ENCODE measurements at regions not wholly inside any gene's neighbourhood (a gene's known extent, or its start where the extent isn't known, plus 50 kb on each side); places are given as distances from the start of the nearest gene placed in this dataset.

GRCh38 chr9:121598167-121598964 is 53.1 kb upstream of the DAB2IP start:
- Histone ChIP-seq H3K9me2 (replicated peaks; ENCODE audit: insufficient read depth, low read length) (no peaks in the 10 kb centered on the region), H3K9ac (ENCODE audit: low read length) (no peak overlapping the region), H2AFZ (ENCODE audit: low read length) (no peak overlapping the region), H3K4me3 (ENCODE audit: low read length) (no peak overlapping the region), H3F3A (ENCODE audit: insufficient read depth, low read length) (no peaks in the 10 kb centered on the region), H3K27me3 (replicated peaks; ENCODE audit: insufficient read depth, low read length) (peaks cover 10% of the 10 kb centered on the region; the same call in 1 of the 2 replicates), H3K4me1 (ENCODE audit: low read length) (no peaks in the 10 kb centered on the region), H3K27ac (ENCODE audit: low read length) (no peak overlapping the region), H4K20me1 (ENCODE audit: insufficient read depth, low read length) (no peaks in the 10 kb centered on the region), H3K9me3 (replicated peaks; ENCODE audit: insufficient read depth, low read length) (no peaks in the 10 kb centered on the region), H3K4me2 (ENCODE audit: low read depth, low read length) (no peak overlapping the region), H3K36me3 (replicated peaks; ENCODE audit: insufficient read depth, low read length) (no peaks in the 10 kb centered on the region), H3K79me2 (ENCODE audit: low read length) (no peaks in the 10 kb centered on the region)
- DNase-seq = no peak
- TF ChIP-seq EZH2 (optimal IDR thresholded peaks at IDR 0.05; ENCODE audit: low read depth, low read length) = no peak
- no peak for TF ChIP-seq CTCF (IDR thresholded peaks at IDR 0.05; ENCODE audit: low read length)
- TF ChIP-seq EZH2phosphoT487 (IDR thresholded peaks at IDR 0.05; ENCODE audit: low read length) = no peak

- Histone ChIP-seq H3K27me3 (replicated peaks; ENCODE audit: insufficient read depth, low read length) (peaks cover 10% of the 10 kb centered on the region; the same call in 1 of the 2 replicates), H3K4me3 (ENCODE audit: low read length) (no peak overlapping the region), H4K20me1 (ENCODE audit: insufficient read depth, low read length) (no peaks in the 10 kb centered on the region), H3F3A (ENCODE audit: insufficient read depth, low read length) (no peaks in the 10 kb centered on the region), H3K4me1 (ENCODE audit: low read length) (0 out of 2 replicates have a peak, but pooled peaks cover 2% of the 10 kb centered on the region), H2AFZ (ENCODE audit: low read length) (no peak overlapping the region), H3K9me2 (replicated peaks; ENCODE audit: insufficient read depth, low read length) (no peaks in the 10 kb centered on the region), H3K79me2 (ENCODE audit: low read length) (no peaks in the 10 kb centered on the region), H3K36me3 (replicated peaks; ENCODE audit: insufficient read depth, low read length) (no peaks in the 10 kb centered on the region), H3K4me2 (ENCODE audit: low read depth, low read length) (no peak overlapping the region), H3K9me3 (replicated peaks; ENCODE audit: insufficient read depth, low read length) (no peaks in the 10 kb centered on the region), H3K27ac (ENCODE audit: low read length) (no peak overlapping the region), H3K9ac (ENCODE audit: low read length) (no peak overlapping the region)
- no peak for DNase-seq
- TF ChIP-seq EZH2phosphoT487 (IDR thresholded peaks at IDR 0.05; ENCODE audit: low read length) (no peak), CTCF (IDR thresholded peaks at IDR 0.05; ENCODE audit: low read length) (no peak), EZH2 (optimal IDR thresholded peaks at IDR 0.05; ENCODE audit: low read depth, low read length) (no peak)
These were observed 52.2 kb upstream of the DAB2IP start for GRCh38 chr9:121598965-121599871.

- TF ChIP-seq EZH2phosphoT487 (IDR thresholded peaks at IDR 0.05; ENCODE audit: low read length) (no peak), EZH2 (optimal IDR thresholded peaks at IDR 0.05; ENCODE audit: low read depth, low read length) (no peak), CTCF (IDR thresholded peaks at IDR 0.05; ENCODE audit: low read length) (no peak)
- Histone ChIP-seq H3F3A (ENCODE audit: insufficient read depth, low read length) (no peaks in the 10 kb centered on the region), H3K4me1 (ENCODE audit: low read length) (0 out of 2 replicates have a peak, but pooled peaks cover 7% of the 10 kb centered on the region), H4K20me1 (ENCODE audit: insufficient read depth, low read length) (no peaks in the 10 kb centered on the region), H3K4me3 (ENCODE audit: low read length) (no peak overlapping the region), H3K79me2 (ENCODE audit: low read length) (no peaks in the 10 kb centered on the region), H3K9me3 (replicated peaks; ENCODE audit: insufficient read depth, low read length) (no peaks in the 10 kb centered on the region), H2AFZ (ENCODE audit: low read length) (no peak overlapping the region), H3K9me2 (replicated peaks; ENCODE audit: insufficient read depth, low read length) (no peaks in the 10 kb centered on the region), H3K36me3 (replicated peaks; ENCODE audit: insufficient read depth, low read length) (no peaks in the 10 kb centered on the region), H3K9ac (ENCODE audit: low read length) (no peak overlapping the region), H3K27ac (ENCODE audit: low read length) (no peak overlapping the region), H3K27me3 (replicated peaks; ENCODE audit: insufficient read depth, low read length) (peaks cover 10% of the 10 kb centered on the region; the same call in 1 of the 2 replicates), H3K4me2 (ENCODE audit: low read depth, low read length) (no peak overlapping the region)
- DNase-seq = no peak
These were observed 51.4 kb upstream of the DAB2IP start for GRCh38 chr9:121599872-121600585.
